ENCODE measurements at regions not wholly inside any gene's neighbourhood (a gene's known extent, or its start where the extent isn't known, plus 50 kb on each side); places are given as distances from the start of the nearest gene placed in this dataset.

- H3K18ac ChIP-seq (ENCODE audit: low read length): no peak overlapping the region
- H3K36me3 ChIP-seq (ENCODE audit: control insufficient read depth in 1 of 2, insufficient read depth in 2 of 2, low read length in 2 of 2): no peaks in the 10 kb centered on the region
- no peak overlapping the region for H3K4me2 ChIP-seq (ENCODE audit: low read length)
- DNase-seq: no peak
- H3K4ac ChIP-seq (ENCODE audit: low read depth, low read length): no peak overlapping the region
- no peak overlapping the region for H2AFZ ChIP-seq (ENCODE audit: insufficient read depth, low read length, poor library complexity)
- no peak overlapping the region for H3K23ac ChIP-seq (ENCODE audit: low read length)
- H4K91ac ChIP-seq (ENCODE audit: low read depth, low read length): no peak overlapping the region
- H3K27me3 ChIP-seq (ENCODE audit: insufficient read depth, low read length): no peaks in the 10 kb centered on the region
- H2AK5ac ChIP-seq (ENCODE audit: low read length): no peak overlapping the region
- no peak overlapping the region for H3K9ac ChIP-seq (ENCODE audit: low read length)
- H3K4me3 ChIP-seq (ENCODE audit: low read depth, low read length): no peak overlapping the region
- no peak overlapping the region for H2BK5ac ChIP-seq (ENCODE audit: low read depth, low read length, poor library complexity)
- H3K9me3 ChIP-seq (ENCODE audit: insufficient read depth, low read depth, low read length): no peaks in the 10 kb centered on the region
- H3K27ac ChIP-seq (ENCODE audit: low read depth, low read length): no peak overlapping the region
- H2BK12ac ChIP-seq (ENCODE audit: low read length): no peak overlapping the region
- no peak overlapping the region for H2BK120ac ChIP-seq (ENCODE audit: insufficient read depth, low read length, poor library complexity)
- H4K8ac ChIP-seq (ENCODE audit: low read depth, low read length): no peak overlapping the region
- no peaks in the 10 kb centered on the region for H3K79me2 ChIP-seq (ENCODE audit: control insufficient read depth, insufficient read depth, low read length, poor library complexity)
- WGBS (ENCODE audit: extremely low coverage, insufficient coverage, insufficient read length): no CpG with 5 or more reads among the region's 2 CpGs
- H3K4me1 ChIP-seq (ENCODE audit: control insufficient read depth in 1 of 2, insufficient read depth in 2 of 2, low read length in 2 of 2): no peaks in the 10 kb centered on the region
- no peak overlapping the region for H3K14ac ChIP-seq (ENCODE audit: low read length)
- H4K12ac ChIP-seq (ENCODE audit: low read depth, low read length): no peak overlapping the region
- H3K79me1 ChIP-seq (ENCODE audit: low read length): no peaks in the 10 kb centered on the region
Measured at GRCh38 chr17:70642059-70642458, 472.7 kb downstream of the KCNJ2 start.

GRCh38 chr17:70644096-70644495, 474.8 kb downstream of the KCNJ2 start:
- Histone ChIP-seq H3K27me3 (ENCODE audit: insufficient read depth, low read length) (no peaks in the 10 kb centered on the region), H2BK120ac (ENCODE audit: insufficient read depth, low read length, poor library complexity) (no peak overlapping the region), H3K4me1 (ENCODE audit: control insufficient read depth in 1 of 2, insufficient read depth in 2 of 2, low read length in 2 of 2) (no peaks in the 10 kb centered on the region), H3K9ac (ENCODE audit: low read length) (no peak overlapping the region), H3K27ac (ENCODE audit: low read depth, low read length) (no peak overlapping the region), H3K23ac (ENCODE audit: low read length) (no peak overlapping the region), H3K14ac (ENCODE audit: low read length) (no peak overlapping the region), H3K79me2 (ENCODE audit: control insufficient read depth, insufficient read depth, low read length, poor library complexity) (no peaks in the 10 kb centered on the region), H3K4ac (ENCODE audit: low read depth, low read length) (no peak overlapping the region), H3K18ac (ENCODE audit: low read length) (no peak overlapping the region), H4K8ac (ENCODE audit: low read depth, low read length) (no peak overlapping the region), H2AK5ac (ENCODE audit: low read length) (no peak overlapping the region), H2BK12ac (ENCODE audit: low read length) (no peak overlapping the region), H3K4me3 (ENCODE audit: low read depth, low read length) (no peak overlapping the region), H4K12ac (ENCODE audit: low read depth, low read length) (no peak overlapping the region), H4K91ac (ENCODE audit: low read depth, low read length) (no peak overlapping the region), H2BK5ac (ENCODE audit: low read depth, low read length, poor library complexity) (no peak overlapping the region), H2AFZ (ENCODE audit: insufficient read depth, low read length, poor library complexity) (no peak overlapping the region), H3K36me3 (ENCODE audit: control insufficient read depth in 1 of 2, insufficient read depth in 2 of 2, low read length in 2 of 2) (no peaks in the 10 kb centered on the region), H3K79me1 (ENCODE audit: low read length) (no peaks in the 10 kb centered on the region), H3K9me3 (ENCODE audit: insufficient read depth, low read depth, low read length) (no peaks in the 10 kb centered on the region), H3K4me2 (ENCODE audit: low read length) (no peak overlapping the region)
- no peak for DNase-seq
- no CpG with 5 or more reads among the region's 2 CpGs for WGBS (ENCODE audit: extremely low coverage, insufficient coverage, insufficient read length)

GRCh38 chr17:70646673-70647072, 477.3 kb downstream of the KCNJ2 start:
- H2BK120ac ChIP-seq (ENCODE audit: insufficient read depth, low read length, poor library complexity): no peak overlapping the region
- H4K91ac ChIP-seq (ENCODE audit: low read depth, low read length): no peak overlapping the region
- H3K4me1 ChIP-seq (ENCODE audit: control insufficient read depth in 1 of 2, insufficient read depth in 2 of 2, low read length in 2 of 2): no peaks in the 10 kb centered on the region
- H3K4me3 ChIP-seq (ENCODE audit: low read depth, low read length): no peak overlapping the region
- no peaks in the 10 kb centered on the region for H3K36me3 ChIP-seq (ENCODE audit: control insufficient read depth in 1 of 2, insufficient read depth in 2 of 2, low read length in 2 of 2)
- WGBS (ENCODE audit: extremely low coverage, insufficient coverage, insufficient read length): no CpG with 5 or more reads among the region's 1 CpG
- no peaks in the 10 kb centered on the region for H3K79me1 ChIP-seq (ENCODE audit: low read length)
- no peak overlapping the region for H3K27ac ChIP-seq (ENCODE audit: low read depth, low read length)
- H4K12ac ChIP-seq (ENCODE audit: low read depth, low read length): no peak overlapping the region
- no peak overlapping the region for H3K4ac ChIP-seq (ENCODE audit: low read depth, low read length)
- H3K14ac ChIP-seq (ENCODE audit: low read length): no peak overlapping the region
- DNase-seq: no peak
- no peak overlapping the region for H3K23ac ChIP-seq (ENCODE audit: low read length)
- H3K79me2 ChIP-seq (ENCODE audit: control insufficient read depth, insufficient read depth, low read length, poor library complexity): no peaks in the 10 kb centered on the region
- H3K18ac ChIP-seq (ENCODE audit: low read length): no peak overlapping the region
- H2AFZ ChIP-seq (ENCODE audit: insufficient read depth, low read length, poor library complexity): no peak overlapping the region
- no peaks in the 10 kb centered on the region for H3K27me3 ChIP-seq (ENCODE audit: insufficient read depth, low read length)
- no peak overlapping the region for H2BK5ac ChIP-seq (ENCODE audit: low read depth, low read length, poor library complexity)
- no peak overlapping the region for H3K9ac ChIP-seq (ENCODE audit: low read length)
- no peaks in the 10 kb centered on the region for H3K9me3 ChIP-seq (ENCODE audit: insufficient read depth, low read depth, low read length)
- no peak overlapping the region for H2AK5ac ChIP-seq (ENCODE audit: low read length)
- H2BK12ac ChIP-seq (ENCODE audit: low read length): no peak overlapping the region
- H4K8ac ChIP-seq (ENCODE audit: low read depth, low read length): no peak overlapping the region
- no peak overlapping the region for H3K4me2 ChIP-seq (ENCODE audit: low read length)

GRCh38 chr17:70648166-70648565, 478.8 kb downstream of the KCNJ2 start:
- no peak overlapping the region for H2BK12ac ChIP-seq (ENCODE audit: low read length)
- H3K4me2 ChIP-seq (ENCODE audit: low read length): no peak overlapping the region
- no peak overlapping the region for H3K14ac ChIP-seq (ENCODE audit: low read length)
- no peak overlapping the region for H3K27ac ChIP-seq (ENCODE audit: low read depth, low read length)
- H3K36me3 ChIP-seq (ENCODE audit: control insufficient read depth in 1 of 2, insufficient read depth in 2 of 2, low read length in 2 of 2): no peaks in the 10 kb centered on the region
- H3K9ac ChIP-seq (ENCODE audit: low read length): no peak overlapping the region
- no peaks in the 10 kb centered on the region for H3K79me1 ChIP-seq (ENCODE audit: low read length)
- no peak overlapping the region for H2BK5ac ChIP-seq (ENCODE audit: low read depth, low read length, poor library complexity)
- no peak overlapping the region for H2AFZ ChIP-seq (ENCODE audit: insufficient read depth, low read length, poor library complexity)
- no peak overlapping the region for H3K4me3 ChIP-seq (ENCODE audit: low read depth, low read length)
- H4K8ac ChIP-seq (ENCODE audit: low read depth, low read length): no peak overlapping the region
- DNase-seq: no peak
- no peak overlapping the region for H4K12ac ChIP-seq (ENCODE audit: low read depth, low read length)
- H3K4me1 ChIP-seq (ENCODE audit: control insufficient read depth in 1 of 2, insufficient read depth in 2 of 2, low read length in 2 of 2): no peaks in the 10 kb centered on the region
- H4K91ac ChIP-seq (ENCODE audit: low read depth, low read length): no peak overlapping the region
- H3K4ac ChIP-seq (ENCODE audit: low read depth, low read length): no peak overlapping the region
- H2AK5ac ChIP-seq (ENCODE audit: low read length): no peak overlapping the region
- H3K9me3 ChIP-seq (ENCODE audit: insufficient read depth, low read depth, low read length): no peaks in the 10 kb centered on the region
- H3K18ac ChIP-seq (ENCODE audit: low read length): no peak overlapping the region
- H3K79me2 ChIP-seq (ENCODE audit: control insufficient read depth, insufficient read depth, low read length, poor library complexity): no peaks in the 10 kb centered on the region
- no peaks in the 10 kb centered on the region for H3K27me3 ChIP-seq (ENCODE audit: insufficient read depth, low read length)
- no peak overlapping the region for H3K23ac ChIP-seq (ENCODE audit: low read length)
- no peak overlapping the region for H2BK120ac ChIP-seq (ENCODE audit: insufficient read depth, low read length, poor library complexity)

- no peak overlapping the region for H4K91ac ChIP-seq (ENCODE audit: low read depth, low read length)
- WGBS (ENCODE audit: extremely low coverage, insufficient coverage, insufficient read length): no CpG with 5 or more reads among the region's 3 CpGs
Measured at GRCh38 chr17:70653850-70654249, 484.5 kb downstream of the KCNJ2 start.

More at GRCh38 chr17:70653850-70654249, 484.5 kb downstream of the KCNJ2 start:
- no peaks in the 10 kb centered on the region for H3K79me2 ChIP-seq (ENCODE audit: control insufficient read depth, insufficient read depth, low read length, poor library complexity)
- no peaks in the 10 kb centered on the region for H3K9me3 ChIP-seq (ENCODE audit: insufficient read depth, low read depth, low read length)
- H3K14ac ChIP-seq (ENCODE audit: low read length): no peak overlapping the region
- H3K4ac ChIP-seq (ENCODE audit: low read depth, low read length): no peak overlapping the region
- H4K8ac ChIP-seq (ENCODE audit: low read depth, low read length): no peak overlapping the region
- no peak overlapping the region for H3K9ac ChIP-seq (ENCODE audit: low read length)
- no peak overlapping the region for H3K4me3 ChIP-seq (ENCODE audit: low read depth, low read length)
- no peaks in the 10 kb centered on the region for H3K4me1 ChIP-seq (ENCODE audit: control insufficient read depth in 1 of 2, insufficient read depth in 2 of 2, low read length in 2 of 2)
- H3K79me1 ChIP-seq (ENCODE audit: low read length): no peaks in the 10 kb centered on the region
- H3K4me2 ChIP-seq (ENCODE audit: low read length): no peak overlapping the region
- H4K12ac ChIP-seq (ENCODE audit: low read depth, low read length): no peak overlapping the region
- no peak overlapping the region for H3K27ac ChIP-seq (ENCODE audit: low read depth, low read length)
- H2BK5ac ChIP-seq (ENCODE audit: low read depth, low read length, poor library complexity): no peak overlapping the region
- no peaks in the 10 kb centered on the region for H3K36me3 ChIP-seq (ENCODE audit: control insufficient read depth in 1 of 2, insufficient read depth in 2 of 2, low read length in 2 of 2)
- no peak overlapping the region for H3K23ac ChIP-seq (ENCODE audit: low read length)
- H2BK12ac ChIP-seq (ENCODE audit: low read length): no peak overlapping the region
- no peaks in the 10 kb centered on the region for H3K27me3 ChIP-seq (ENCODE audit: insufficient read depth, low read length)
- no peak overlapping the region for H2AFZ ChIP-seq (ENCODE audit: insufficient read depth, low read length, poor library complexity)
- H2AK5ac ChIP-seq (ENCODE audit: low read length): no peak overlapping the region
- H2BK120ac ChIP-seq (ENCODE audit: insufficient read depth, low read length, poor library complexity): no peak overlapping the region
- H3K18ac ChIP-seq (ENCODE audit: low read length): no peak overlapping the region
- DNase-seq: no peak
